GM10847 (cell line): ENCODE measurements at regions not wholly inside any gene's neighbourhood (a gene's known extent, or its start where the extent isn't known, plus 50 kb on each side); places are given as distances from the start of the nearest gene placed in this dataset.

ENCODE experiments used
- POLR2A ChIP-seq: IDR thresholded peaks from 2 replicates; pipeline ENCODE4 v1.6.1; 2011; ENCODE audit not compliant: insufficient read length; ENCODE audit errors: extremely low read depth

DNA sequence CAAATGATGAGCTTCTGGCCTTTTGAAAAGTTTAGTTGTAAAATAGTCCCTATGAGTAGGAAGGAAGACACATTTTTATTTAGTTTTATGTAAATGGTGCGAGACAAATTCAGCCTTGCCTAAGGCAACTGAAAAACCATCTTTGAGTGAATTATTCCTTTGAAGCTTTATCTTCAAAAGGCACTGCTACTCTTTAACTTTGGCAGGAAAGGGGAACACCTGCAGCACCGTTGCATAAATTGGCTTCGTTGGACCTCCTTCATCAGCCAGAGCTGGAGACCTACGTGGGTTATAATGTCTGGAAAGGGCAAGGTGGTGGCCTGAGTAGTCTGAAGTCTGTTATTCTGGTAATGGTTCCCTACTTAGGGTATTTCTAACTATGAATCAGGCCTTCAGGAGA, 373.5 kb downstream of the KCNJ2 start:
- TF ChIP-seq POLR2A = no peak

DNA sequence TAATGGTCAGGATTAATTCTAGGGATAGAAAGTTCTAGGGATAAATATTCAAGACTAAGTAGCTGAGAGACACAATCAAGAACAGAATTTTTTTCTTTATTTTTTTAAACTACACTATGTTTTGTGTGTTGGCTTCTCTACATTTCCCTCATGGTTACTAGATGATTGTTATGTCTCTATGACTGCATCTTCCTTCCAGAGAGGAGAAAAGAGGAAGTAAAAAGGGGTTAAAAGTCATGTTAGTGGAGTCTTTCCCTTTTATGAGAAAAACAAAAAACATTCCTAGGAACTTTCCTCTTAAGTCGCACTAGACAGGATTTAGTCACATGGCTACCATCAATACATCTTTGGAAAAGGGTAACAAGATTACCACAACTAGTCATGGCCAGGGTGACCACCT, 375.0 kb downstream of the KCNJ2 start:
- no peak for TF ChIP-seq POLR2A

DNA sequence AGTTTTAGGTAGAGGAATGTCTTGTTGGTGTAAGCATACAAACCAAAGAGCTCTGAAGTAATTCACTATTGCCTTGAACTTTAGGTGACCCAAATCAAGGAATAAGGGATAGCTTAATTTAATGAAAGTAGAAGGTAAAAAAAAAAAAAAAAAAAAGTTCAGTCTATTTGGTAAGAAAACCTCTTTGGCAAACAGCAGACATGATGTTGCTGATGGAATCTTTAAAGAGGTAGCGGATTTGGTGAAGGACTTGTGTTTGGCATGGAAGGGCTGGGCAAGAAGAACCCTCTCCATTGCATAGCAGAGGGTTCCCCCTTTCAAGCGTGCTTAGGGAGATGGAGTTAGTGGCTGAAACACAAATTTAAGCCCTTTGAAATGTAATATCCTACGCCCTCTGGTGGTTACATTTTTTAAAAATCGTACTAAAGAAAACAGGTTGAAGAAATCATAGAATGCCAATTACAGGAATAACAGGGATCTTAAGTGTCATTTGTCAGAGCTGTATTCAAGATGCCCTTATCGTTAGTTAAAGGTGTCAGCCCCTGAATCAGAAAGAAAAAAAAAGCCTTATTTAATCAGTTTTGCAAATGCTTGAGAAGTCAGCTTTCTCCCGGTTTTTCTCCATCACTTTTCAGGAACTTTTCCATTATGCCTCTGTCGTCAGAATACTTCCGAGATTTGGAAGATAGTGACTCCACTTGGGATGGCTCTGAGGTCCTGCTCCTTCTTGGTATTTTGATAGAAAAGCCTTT, 383.1 kb downstream of the KCNJ2 start:
- no peak for TF ChIP-seq POLR2A

DNA sequence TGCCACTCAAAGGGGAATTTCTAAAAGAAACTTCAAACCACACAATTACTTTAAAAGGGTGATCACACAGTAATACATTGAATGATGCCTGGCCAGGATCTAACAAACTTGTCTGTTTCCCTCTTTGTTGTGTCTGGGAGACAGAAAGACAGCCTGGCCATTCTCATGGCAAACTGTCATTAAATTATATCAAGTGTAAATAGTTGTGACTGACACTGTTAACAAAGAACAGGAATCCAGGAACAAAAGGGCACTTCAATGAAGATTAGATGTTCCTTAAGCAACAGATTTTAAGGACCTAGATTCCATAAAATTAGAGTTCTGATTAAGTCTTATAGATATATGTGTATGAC, 383.6 kb downstream of the KCNJ2 start:
- TF ChIP-seq POLR2A = no peak

DNA sequence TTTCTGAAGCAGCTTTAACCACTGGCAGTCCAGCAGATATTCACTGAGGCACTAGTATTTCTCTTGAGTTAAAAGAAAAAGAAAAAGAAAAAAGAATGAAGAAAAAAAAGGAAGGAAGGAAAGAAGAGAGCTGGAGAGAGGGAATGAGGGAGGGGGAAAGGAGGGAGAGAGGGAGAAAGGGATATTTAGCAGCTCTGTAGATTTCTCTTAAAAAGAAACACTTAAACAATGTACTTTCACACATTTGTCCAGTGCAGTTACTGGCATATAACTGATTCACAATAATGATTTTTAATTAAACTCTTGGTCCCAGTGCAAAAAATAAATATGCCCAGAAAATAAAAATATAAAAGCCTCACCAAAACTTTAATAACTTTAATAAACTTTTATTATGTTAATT, 386.4 kb downstream of the KCNJ2 start:
- no peak for TF ChIP-seq POLR2A

DNA sequence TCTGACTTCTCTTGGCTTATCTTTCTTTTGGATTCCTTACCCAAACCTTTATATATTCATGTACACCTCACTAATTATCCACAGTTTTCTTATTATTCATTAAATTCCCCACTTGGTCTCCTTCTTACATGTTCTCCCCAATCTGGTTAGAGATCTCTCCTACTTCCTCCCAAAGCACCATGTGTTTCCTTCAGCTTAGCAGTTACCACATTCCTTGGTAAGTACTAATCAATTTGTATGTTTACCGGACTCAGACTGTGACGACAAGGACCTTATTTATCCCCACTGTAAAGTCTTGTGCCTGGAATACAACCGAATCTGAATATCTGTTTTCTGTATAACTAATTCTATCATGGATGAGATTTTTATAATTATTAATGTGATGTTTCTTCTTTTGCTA, 389.5 kb downstream of the KCNJ2 start:
- no peak for TF ChIP-seq POLR2A

DNA sequence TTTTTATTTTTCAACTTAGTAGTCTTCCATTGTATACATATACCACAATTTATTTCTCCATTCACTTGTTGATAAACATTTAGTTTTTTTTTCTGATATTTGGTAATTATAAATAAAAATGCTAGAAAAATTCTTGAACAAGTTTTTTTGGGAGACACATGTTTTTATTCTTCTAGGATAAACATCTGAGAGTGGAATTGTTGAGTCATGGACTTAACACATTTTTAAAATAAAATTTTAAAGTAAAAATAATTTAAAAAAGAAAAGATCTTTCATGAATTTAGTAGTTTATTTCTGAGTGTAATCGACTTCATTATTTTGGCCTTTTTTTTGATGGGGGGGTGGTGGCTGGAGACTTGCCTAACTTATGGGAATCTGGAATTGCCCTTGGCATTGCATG, 391.1 kb downstream of the KCNJ2 start:
- TF ChIP-seq POLR2A = no peak

DNA sequence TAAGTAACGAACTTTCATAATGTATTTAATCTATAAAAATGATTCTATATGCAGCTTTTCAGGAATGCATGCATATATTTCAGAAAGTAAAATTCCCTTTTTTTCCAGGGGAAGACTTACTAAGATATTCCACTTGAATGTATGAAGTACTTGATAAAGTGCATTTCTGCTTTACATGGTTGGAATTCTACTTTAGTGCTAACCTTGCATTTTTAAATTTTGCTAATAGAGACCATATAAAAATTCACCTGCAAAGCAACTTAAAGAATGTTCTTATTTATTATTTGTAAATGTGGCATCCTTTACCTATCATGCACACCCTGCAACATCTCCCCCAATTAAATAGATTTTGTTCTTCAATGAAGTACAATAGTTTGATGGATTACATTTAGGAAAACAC, 392.8 kb downstream of the KCNJ2 start:
- no peak for TF ChIP-seq POLR2A

DNA sequence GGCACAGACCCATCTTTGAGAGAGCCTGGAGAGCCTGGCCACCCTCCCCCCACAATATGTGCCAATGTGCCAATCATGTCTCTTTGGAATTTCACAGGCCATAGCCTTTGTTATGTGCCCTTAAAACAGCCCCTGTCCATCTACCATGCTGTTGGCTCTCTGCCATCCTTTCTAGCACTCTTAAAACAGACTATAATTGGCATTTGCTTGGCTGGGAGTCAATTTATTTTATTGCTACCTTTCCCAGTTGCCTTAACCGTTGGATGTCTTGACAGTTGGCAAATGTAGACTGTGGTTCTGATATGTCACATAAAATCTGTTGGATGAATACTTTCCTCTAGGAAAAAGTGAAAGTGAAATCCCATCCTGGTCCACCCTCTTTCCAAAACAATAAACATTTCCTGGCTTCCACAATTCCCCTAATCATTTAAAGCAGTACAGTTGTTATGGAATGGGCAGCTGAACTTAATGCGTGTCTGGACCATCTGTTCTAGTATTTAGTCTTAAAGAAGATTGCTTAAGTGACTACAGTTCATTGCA, 394.0 kb downstream of the KCNJ2 start:
- TF ChIP-seq POLR2A = no peak

DNA sequence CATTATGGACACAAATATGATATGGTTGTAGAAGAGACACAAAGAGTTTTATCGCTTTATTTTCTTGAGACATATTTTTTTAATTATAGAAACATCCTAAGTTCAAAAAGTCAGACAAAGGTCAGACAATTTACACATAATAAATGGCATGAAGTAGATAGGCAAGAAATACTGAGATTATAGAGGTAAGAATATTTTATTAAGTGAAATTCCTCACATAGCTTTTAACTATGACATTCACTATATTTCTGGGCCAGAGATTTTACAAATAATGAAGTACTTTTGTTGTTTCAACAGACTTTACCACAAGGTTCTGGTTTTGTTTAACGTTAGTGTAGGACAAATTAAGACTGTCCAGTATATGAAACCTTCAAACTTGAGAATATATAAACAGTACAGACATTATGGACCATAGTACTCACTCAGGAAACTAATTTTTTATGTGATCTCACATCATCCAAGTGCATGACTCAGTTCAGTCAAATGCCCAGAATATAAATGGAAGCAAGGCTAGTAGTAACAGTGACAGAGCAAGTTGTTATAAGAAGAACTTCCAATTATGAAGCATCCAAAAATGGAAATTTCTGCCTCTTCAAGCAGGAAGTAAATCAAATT, 394.8 kb downstream of the KCNJ2 start:
- TF ChIP-seq POLR2A = no peak

DNA sequence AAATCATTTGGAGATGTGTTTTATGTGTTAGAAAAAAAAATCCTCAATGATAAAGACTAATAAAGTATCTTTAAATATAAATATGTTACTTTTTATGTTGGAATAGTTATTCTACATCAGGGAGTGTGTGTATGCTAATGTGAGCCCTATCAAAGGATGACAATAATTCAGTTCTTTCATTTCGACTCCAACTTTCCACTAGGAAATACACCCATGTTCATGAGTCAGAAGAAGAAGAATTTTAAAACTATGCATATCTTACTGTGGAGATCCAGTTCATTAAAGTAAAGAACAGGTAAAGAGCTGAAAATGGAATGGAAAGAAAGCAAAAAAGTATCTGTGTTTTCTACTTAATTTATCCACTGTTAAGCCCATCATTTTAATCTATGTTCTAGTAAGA, 399.8 kb downstream of the KCNJ2 start:
- no peak for TF ChIP-seq POLR2A

DNA sequence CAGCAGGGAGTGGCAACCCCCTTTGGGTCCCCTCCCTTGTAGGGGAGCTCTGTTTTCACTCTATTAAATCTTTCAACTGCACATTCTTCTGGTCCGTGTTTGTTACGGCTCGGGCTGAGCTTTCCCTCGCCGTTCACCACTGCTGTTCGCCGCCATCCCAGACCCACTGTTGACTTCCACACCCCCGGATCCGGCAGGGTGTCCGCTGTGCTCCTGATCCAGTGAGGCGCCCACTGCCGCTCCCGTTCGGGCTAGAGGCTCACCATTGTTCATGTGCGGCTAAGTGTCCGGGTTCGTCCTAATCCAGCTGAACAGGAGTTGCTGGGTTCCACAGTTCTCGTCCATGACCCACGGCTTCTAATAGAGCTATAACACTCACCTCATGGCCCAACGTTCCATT, 408.1 kb downstream of the KCNJ2 start:
- no peak for TF ChIP-seq POLR2A

DNA sequence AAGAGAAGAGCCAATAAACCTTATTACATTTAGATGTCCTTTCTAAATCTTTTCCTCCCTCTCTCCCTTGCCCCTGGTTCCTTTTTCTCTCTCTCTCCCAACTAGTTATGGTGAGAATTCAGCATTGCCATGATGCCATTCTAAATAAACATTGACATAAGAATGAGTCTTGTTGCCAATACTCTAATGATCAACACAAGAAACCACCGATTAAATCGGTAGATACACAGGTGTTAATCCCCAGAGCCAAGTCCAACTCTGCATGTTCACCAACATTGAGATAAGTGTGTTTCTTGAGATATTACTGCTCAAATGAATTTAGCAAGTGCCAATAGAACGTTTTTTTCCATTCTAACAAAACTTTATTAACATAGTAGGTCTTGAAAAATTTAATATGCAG, 412.1 kb downstream of the KCNJ2 start:
- no peak for TF ChIP-seq POLR2A

DNA sequence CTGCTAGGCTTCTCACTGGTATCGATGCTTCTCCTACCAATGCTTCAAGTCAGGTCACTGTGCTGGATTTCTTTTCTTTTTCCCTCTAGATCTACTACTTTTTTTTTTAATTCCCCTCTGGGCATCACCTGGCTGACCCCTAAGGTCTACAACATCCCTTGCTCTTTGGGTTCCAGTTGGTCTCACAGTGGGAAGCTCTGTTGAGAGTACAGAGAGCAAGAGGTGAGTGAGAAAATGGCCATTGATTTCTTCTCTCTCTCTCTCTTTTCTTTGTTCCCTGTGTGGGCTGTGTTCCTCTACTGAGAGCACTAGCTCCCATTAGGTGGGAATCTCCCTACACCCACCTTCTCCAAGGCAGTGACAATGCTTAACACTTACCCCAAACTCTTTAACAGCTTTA, 413.4 kb downstream of the KCNJ2 start:
- TF ChIP-seq POLR2A = no peak

DNA sequence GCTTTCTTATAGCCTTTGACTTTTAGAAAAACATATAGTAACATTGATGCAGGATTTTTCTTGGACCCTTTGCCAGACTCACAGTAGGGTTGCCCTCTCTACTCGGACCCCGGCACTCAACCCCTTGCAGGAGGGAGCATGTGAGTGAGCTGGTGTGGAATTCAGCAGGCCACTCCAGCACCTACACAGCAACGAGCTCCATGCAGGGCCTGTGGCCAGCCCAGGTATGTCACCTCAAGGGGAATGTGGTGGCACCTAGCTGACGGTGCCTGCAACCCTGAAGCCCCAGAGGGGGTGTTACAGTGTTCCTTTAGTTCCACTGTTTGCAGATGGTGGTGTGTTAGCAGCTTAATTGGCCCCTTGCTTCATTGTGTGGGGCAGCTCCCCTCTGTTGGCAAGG, 414.9 kb downstream of the KCNJ2 start:
- no peak for TF ChIP-seq POLR2A

DNA sequence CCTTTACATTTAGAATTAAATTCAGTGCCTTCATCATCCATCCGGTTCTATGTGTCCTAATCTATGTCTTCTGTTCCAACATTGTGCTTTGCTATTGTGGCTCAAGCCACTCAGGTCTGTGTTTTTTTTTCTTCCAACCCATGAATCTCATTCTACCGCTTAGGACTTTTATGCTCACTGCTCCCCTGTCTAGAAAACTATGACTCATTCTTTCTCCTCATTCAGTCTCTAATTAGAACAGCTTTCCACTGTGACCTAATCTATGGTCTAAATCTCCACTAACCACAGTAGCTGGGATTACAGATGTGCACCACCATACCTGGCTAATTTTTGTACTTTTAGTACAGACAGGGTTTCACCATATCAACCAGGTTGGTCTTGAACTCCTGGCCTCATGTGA, 418.7 kb downstream of the KCNJ2 start:
- TF ChIP-seq POLR2A = no peak

DNA sequence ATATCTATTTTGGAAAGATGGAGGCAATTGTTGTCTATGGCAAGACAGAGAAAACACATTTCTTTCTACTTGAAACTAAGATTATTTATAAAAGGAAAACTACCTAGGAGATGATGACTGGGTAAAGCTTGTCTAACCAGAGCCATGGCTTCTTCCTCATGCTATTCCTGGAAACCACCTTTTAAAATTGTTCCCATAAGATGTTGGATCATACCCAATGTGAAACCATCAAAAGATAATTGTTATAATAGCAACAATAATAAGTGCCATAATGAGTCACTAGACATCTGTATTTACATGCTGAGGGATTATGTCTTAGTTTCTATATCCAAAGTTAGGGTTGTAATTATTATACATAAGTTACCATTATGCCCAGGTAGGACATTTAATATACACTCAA, 428.4 kb downstream of the KCNJ2 start:
- no peak for TF ChIP-seq POLR2A
